HG02973 (cell line): ENCODE measurements at regions not wholly inside any gene's neighbourhood (a gene's known extent, or its start where the extent isn't known, plus 50 kb on each side); places are given as distances from the start of the nearest gene placed in this dataset.
"Not testable (repeated sequence)": the region's sequence is repeated elsewhere in the genome, so short reads cannot be mapped to it uniquely, and the experiment has no call there.

Experiments
- ATAC-seq: cut with Tn5 transposase; IDR thresholded peaks from one replicate; pipeline ENCODE4 v1.9.1; 2021; ENCODE audit warnings: moderate library complexity; ENCODE audit not compliant: unreplicated experiment

DNA sequence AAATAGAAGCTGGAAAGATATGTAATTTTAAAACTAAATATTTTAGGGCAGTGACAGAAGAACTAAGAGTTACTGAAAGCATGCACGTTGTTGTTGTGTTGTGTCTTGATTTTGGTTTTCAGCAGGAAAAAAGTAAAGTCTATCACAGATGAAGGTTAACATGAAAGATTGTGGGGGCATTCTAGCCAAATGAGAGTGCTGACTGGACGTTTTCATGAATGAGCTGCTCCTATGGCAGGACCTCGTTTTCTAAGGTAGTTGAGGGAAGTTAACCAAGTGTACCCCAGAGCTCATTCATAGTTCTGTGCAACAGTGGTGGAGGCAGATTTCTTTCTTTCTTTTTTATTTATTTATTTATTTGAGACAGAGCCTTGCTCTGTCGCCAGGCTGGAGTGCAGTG is 194.6 kb upstream of the IRS2 start:
- ATAC-seq: no peak

DNA sequence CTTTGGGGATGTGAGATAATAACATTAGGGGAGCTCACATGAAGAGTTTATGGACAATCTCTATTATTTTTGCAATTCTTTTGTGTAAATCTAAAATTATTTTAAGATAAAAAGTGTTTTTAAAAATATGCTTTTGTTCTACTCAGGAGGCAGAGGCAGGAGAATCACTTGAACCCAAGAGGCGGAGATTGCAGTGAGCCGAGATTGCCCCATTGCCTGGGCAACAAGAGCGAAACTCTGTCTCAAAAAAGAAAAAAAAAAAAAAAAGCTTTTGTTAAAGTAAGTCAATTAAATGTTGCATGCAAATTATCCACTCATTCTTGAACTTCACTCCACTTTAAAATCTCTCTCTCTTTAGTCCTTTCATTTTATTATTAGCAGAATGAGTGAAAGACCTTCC is 193.3 kb upstream of the IRS2 start:
- not testable (repeated sequence) for ATAC-seq

DNA sequence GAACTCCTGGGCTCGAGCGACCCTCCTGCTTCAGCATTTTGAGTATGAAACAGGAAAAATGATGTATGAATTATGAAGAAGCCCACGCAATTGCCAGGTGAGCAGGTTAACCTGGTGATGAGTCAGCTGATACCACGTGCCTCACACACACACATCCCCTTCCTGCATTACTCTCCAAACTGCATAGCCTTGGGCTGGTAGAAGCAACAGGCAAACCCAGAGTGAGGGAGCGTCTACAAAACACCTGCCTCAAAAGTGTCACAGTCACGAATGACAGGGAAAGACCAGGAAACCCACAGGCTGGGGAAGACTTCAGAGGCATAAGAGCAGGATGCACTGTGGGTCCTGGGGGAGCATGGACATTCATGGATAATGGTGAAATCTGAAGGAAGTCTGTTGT is 192.8 kb upstream of the IRS2 start:
- no peak for ATAC-seq

GRCh38 chr13:109977212-109977968 is 191.0 kb upstream of the IRS2 start:
- no peak for ATAC-seq

- no peak for ATAC-seq
These were observed 190.0 kb upstream of the IRS2 start for GRCh38 chr13:109976206-109976997.

- ATAC-seq: no peak
These were observed 188.0 kb upstream of the IRS2 start for GRCh38 chr13:109974354-109974753.

DNA sequence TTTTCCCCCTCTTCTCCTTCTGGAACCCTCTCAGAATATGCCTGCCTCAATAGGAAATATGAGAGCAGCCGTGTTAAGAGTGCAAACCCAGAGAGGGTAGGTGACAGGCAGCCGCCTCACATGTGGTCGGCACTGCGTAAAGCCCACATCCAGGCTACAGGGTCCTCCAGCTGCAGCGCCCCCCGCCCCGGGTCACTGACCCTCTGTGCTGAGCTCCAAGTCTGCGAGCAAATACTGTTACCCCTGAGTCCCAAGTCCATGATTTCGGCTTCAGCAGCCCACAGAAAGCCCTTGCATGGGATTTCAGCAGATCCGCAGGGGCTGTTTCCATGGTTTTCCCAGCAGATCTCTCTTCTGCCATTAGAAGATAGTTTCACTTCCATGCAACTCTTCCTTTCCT is 186.9 kb upstream of the IRS2 start:
- no peak for ATAC-seq

DNA sequence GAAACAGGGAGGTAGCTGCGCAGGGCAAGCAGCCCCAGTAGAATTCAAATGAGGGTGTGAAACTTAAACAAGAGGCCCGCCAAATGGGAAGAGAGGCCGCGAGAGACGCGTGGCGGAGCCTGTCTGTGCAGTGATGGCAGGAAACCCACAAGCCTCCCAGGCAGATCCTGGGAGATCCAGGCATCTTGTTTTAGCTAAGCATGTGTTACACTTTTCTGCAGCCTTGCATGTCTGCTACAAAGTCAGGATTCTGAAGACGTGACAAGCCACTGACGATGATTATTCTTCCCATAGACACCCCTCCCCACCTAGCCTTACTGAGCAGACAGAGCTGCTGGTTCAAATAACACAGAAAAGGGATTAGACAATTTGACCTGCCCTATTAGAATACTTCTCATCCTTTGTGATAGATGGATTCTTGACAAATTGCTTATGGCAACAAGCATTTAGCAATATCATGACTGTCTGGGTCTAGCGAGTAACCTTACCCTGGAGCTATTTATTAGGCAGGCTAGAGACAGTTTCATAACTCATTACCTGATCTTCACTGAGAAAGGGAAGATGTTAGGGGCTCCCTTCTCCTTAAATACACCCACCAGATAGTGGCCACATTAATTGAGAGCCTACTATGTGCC is 185.2 kb upstream of the IRS2 start:
- ATAC-seq: no peak

GRCh38 chr13:109971006-109971405 is 184.6 kb upstream of the IRS2 start:
- no peak for ATAC-seq

DNA sequence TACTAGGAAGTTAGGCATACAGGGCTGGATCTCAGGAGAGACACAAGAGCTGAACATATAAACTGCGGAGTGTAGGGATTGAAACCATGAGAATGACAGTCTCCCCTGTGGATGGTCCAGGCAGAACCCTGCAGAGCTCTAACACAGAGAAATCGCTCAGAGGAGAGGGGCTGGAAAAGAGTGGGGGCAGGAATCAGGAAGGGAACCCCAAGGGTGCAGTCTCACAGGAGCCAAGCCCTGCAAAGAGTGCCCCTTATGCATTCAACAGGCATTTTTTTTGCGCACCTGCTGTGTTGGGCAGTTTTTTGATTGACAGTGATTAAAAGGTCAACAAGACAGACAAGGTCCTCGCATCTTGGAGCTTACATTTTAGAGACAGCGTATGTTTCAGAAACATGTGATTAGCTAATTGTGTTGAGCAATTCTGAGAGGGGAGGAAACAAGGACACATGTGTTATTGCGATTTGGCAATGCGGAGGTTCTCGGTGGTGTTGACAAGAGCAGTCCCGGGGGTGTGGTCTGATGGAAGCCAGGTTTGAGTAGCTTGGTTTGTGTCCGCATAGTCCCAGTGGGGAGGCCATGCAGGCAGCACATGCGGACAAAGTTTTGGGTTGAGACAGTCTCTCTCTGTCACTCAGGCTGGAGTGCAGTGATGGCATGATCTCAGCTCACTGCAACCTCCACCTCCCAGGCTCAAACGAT is 182.6 kb upstream of the IRS2 start:
- ATAC-seq: no peak

GRCh38 chr13:109963960-109964563 is 177.7 kb upstream of the IRS2 start:
- ATAC-seq: no peak

DNA sequence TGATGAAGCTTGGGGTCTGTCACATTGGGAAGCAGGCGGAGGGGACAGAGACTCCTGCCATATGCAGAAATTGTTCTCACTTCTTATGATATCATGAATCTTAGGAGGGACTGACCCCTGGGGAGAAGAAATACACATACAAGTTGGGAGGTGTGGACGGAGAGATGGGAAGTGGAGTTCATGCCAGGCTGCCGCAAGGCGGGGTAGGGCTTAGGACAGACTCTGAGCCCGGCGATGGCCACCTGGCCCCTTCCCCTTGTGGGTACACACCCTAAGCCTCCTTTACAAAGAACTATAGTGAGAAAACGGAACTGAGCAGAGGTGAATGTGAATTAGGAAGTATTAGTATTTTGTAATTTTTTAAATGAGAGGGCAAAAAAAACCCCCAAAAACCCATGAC is 177.0 kb upstream of the IRS2 start:
- ATAC-seq: no peak

DNA sequence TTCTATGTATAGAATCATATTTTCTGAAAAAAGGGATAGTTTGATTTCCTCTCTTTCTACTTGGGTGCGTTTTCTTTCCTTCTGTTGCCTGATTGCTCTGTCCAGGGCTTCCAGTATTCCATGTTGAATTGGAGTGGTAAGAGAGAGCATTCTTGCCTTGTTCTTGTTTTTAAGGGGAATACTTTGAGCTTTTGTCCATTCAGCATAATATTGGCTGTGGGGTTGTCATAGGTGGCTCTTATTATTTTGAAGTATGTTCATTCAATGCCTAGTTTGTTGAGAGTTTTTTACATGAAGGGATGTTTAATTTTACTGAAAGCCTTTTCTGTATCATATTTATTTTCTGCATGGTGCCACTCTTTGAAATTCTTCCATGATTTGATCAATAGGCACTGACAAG is 173.5 kb upstream of the IRS2 start:
- no peak for ATAC-seq

- no peak for ATAC-seq
These were observed 171.5 kb upstream of the IRS2 start for GRCh38 chr13:109957875-109958274.

DNA sequence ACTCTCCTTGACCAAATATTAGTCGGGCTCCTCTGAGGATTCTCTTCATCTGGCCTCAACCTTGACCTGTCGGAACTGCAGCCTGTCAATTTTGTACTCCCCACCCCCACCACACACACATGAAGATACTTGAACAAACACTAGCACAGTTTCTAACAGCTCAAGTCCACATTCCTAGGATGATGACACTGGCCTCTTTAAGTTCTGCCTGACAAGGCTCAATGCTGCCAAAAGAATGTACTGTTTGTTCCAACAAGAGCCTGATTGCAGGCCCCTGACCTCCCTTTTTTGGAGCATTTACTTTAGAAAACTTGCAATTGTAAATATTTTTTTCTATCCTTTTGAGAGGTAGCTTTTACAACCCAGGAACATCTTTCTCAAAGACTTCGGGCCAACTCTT is 169.2 kb upstream of the IRS2 start:
- ATAC-seq: no peak

GRCh38 chr13:109954441-109954840 is 168.1 kb upstream of the IRS2 start:
- ATAC-seq: no peak

- ATAC-seq: no peak
These were observed 165.1 kb upstream of the IRS2 start for GRCh38 chr13:109951491-109951890.

DNA sequence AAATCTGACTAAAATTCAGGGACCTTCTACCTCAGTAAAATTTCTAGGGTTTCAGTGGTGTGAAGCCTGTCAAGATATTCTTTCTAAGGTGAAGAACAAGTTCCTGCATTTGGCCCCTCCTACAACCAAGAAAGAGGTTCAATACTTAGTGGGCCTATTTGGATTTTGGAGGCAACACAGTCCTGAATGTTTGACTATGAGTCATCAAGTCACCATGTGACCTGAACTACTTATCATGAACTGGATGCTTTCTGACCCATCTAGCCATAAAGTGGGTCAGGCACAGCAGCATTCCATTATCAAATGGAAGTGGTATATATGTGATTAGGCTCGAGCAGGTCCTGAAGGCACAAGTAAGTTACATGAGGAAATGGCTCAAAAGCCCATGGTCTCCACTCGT is 163.0 kb upstream of the IRS2 start:
- ATAC-seq: no peak

GRCh38 chr13:109947006-109947405 is 160.6 kb upstream of the IRS2 start:
- no peak for ATAC-seq

DNA sequence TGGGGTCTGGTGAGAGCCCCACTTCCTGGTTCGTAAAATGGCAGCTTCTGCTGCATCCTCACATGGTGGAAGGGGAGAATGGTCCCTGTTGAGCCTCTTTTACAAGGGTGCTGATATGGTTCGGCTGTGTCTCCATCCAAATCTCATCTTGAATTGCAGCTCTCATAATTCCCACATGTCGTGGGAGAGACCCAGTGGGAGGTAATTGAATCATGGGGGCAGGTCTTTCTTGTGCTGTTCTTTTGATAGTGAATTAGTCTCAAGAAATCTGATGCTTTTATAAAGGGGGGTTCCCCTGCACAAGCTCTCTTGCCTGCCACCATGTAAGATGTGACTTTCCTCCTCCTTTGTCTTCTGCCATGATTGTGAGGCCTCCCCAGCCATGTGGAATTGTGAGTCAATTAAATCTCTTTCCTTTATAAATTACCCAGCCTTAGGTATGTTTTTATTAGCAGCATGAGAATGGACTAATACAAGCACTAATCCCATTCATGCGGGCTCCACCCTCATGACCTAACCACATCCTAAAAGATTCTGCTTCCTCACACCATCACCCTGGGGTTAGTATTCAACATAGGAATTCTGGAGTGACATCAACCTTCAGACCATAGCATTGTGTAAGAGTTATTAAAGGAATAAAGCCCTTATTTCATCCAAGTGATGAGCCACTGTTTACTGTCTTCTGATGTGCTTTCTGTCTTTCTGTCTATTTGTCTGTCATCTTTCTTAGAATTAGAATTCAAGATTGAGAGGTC is 159.0 kb upstream of the IRS2 start:
- no peak for ATAC-seq
